Epidermal melanocyte (primary cell): ENCODE measurements at regions not wholly inside any gene's neighbourhood (a gene's known extent, or its start where the extent isn't known, plus 50 kb on each side); places are given as distances from the start of the nearest gene placed in this dataset.

Experiments used
- DNase-seq: peaks from one replicate; pipeline ENCODE4 v3.0.0; 2011; ENCODE audit warnings: low spot score; ENCODE audit not compliant: insufficient read length

GRCh38 chr6:113486199-113486598 lies 370.9 kb upstream of the MARCKS start:
- DNase-seq, result no peak

DNA sequence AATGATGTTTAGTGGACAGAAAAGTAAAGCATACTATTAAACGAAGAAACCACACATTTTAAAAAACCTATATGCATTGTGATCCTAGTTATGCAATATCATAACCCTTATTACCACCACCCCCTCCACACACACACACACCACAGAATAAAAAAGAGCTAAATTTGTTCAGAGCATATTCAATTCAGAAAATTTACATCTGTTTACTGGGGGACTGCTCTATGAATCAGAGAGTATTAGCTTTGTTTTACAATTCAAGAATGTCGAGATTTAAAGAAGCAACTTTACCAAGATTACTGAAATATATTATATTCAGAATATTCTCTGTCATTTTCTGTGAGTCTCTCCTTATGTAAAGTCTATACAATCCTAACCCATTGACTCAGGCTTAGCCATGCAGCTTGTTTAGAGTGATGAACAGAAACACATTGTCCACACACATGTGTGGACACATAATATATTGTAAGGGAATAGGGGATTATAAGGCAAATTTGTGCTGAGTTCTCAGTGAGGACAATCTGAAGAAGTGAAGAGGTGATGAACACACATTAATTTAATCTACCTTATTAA lies 369.6 kb upstream of the MARCKS start:
- DNase-seq, result no peak

GRCh38 chr6:113488061-113488460 lies 369.1 kb upstream of the MARCKS start:
- no peak for DNase-seq

DNA sequence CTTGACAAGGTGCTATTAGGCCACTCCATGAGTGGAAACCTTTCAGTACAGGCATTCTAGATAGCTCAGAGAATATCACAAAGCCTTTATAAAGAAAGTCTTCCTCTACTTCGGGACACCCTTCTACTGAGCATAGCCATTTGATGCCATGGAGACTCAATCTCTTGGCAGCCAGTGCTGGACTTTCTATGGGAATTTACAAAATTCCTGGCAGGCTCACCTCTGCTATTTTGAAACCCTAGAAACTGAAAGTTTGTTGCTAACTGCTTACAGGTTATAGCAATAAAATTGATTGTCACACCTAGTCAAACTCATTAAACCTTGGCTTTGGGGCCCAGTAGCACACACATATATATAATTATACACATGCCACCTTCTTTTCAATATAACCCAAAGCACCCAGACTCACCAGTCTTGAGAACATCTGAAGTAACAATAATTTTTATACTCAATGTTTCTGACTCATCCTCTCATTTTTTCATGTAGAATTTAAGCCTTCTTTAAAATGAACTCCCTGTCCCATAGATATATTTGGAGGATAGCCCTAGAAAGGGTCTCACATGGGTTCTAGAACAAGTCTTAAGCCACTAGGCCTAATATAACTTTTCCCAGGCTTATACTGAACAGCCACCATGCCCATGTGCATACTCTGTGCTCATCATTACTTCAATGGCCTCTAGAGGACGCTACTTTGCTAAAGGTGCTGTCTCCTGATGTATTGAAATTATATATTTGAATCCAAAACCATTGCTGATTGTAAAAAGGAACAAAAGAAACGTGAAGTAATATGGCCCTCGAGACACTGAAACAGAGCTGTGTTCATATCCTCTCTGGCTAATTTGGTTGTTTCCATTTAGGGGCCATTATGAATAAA lies 368.1 kb upstream of the MARCKS start:
- DNase-seq, result no peak

- DNase-seq, result no peak
Observed at GRCh38 chr6:113489952-113490746, 367.0 kb upstream of the MARCKS start.

- no peak for DNase-seq
Observed at GRCh38 chr6:113491376-113491775, 365.8 kb upstream of the MARCKS start.

DNA sequence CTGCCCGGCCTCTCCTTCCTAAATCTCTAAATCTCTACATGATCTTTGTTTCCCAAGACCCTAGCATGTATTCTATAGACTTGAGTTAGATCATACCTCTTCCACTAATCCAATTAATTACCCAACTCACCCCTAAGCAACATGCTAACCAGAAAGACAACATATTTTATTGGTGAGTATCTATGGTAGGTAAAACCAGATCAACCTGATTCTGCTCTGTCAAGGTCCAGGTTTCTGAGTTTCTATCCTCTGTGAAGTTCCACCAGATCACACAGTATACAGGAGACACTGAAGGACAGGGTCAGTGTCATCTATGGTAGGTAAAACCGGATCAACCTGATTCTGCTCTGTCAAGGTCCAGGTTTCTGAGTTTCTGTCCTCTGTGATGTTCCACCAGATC lies 363.2 kb upstream of the MARCKS start:
- no peak for DNase-seq

DNA sequence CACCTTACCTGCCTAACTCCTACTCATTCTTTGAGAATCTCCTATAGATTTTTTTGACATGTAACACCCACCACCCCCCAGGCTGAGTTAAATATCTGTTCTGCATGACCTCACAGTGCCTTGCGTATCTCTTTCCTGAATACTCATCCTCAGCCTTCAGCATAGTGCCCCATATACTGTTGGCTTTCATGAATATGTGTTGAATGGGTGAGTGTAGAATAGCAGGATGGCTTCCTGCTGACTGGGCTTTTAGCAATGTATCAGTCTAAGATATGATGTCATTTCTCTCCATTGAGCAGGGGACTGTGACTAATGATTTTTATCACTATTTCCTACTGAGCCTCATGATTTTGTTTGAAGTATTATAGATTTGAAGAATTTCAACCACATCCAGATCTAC lies 361.6 kb upstream of the MARCKS start:
- DNase-seq, result no peak

DNA sequence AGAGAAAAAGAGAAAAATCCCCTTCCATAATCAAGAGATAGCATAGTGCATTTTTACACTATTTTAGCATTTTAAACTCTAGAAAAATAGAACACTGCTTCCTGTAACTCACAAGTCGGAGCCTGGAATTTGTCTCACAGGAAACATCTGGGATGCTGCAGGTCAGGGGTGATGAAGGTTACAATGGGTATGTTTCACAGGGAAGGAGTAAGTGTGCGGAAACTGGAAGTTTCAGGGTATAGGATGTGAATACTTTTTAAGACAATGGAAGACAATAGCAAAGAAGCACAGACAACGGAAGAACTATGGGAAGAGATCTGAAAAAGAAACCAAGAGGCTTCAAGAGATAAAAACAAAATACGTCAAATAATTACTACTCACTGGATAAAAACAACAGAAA lies 361.0 kb upstream of the MARCKS start:
- DNase-seq, result no peak

DNA sequence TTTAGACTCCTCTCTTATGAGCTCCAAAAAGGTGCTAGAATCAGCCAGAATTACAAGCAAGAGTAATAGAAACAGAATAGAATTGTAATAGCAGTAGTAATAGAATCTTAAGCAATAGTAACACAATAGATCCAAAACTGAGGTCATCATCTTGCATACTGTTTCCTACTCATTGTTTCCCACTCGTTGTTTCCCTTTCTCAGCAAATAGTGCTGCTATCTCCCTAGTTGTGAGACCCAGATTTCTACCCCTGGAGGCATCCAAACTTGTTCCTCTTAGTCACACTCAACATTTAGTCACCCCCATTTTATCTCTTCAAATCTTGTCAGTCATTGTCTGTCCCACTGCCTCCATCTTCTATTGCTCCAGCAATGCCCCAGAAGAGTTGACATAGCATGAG lies 356.9 kb upstream of the MARCKS start:
- no peak for DNase-seq

- DNase-seq, result no peak
Observed at GRCh38 chr6:113505084-113505699, 352.0 kb upstream of the MARCKS start.

GRCh38 chr6:113508249-113508648 lies 348.9 kb upstream of the MARCKS start:
- DNase-seq, result no peak

DNA sequence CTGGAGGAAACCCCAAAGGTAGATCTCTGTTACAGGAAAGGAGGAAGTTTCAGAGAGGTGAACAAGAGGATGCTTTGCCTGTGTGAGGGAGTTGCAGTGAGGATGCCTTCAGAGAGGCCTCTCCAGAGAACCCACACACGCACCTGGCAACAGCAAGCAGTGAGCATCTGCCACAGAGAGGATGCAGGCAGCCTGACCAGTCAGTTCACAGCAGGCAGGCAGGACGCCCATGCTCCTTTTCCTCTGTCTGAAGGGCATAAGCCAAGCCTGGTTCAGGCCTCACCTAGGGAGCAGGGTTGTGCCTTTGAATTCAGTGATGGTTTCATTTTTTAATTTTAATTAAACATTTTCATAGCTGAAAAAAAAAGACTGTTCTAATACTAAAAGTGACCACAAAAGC lies 346.0 kb upstream of the MARCKS start:
- no peak for DNase-seq

GRCh38 chr6:113512576-113512975 lies 344.6 kb upstream of the MARCKS start:
- no peak for DNase-seq

- no peak for DNase-seq
Observed at GRCh38 chr6:113513086-113513485, 344.1 kb upstream of the MARCKS start.

GRCh38 chr6:113522376-113522775 lies 334.8 kb upstream of the MARCKS start:
- no peak for DNase-seq

DNA sequence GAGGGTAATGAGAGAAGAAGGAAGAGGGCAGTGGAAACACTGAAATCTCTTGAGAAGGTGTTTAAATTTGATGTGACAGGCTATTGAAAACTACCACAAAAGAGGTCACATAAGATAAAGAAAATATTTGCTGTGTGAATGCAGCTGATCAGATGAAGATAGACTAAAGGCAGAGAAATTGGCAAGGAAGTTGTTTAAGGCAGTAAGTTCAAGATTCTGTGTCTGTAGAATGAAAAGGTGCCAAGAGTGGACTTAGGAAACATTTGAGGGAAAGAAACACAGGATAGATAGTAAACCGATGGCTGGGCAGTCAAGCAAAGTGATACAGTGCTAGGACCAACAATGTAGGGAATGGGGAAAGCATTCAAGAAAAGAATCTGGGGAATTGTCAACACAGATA lies 332.3 kb upstream of the MARCKS start:
- DNase-seq, result no peak

DNA sequence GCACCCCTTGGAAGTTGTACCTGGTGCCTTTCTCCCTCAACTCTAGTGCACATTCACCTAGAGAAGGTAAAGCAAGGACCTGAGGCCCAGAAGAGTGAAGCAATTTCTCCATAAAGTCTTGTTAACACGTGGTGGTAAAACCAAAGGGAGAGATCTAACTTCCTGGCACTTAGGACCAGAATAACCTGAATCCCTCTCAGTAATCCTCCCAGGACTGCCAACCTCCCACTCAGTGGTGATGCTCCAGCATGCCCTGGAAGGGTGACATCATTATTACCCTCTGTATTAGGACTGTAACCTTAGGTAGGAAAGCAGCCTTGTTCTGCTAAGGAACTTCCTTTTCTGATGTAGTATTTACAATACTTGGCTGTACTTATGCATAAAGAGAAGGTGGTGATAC lies 330.6 kb upstream of the MARCKS start:
- no peak for DNase-seq

DNA sequence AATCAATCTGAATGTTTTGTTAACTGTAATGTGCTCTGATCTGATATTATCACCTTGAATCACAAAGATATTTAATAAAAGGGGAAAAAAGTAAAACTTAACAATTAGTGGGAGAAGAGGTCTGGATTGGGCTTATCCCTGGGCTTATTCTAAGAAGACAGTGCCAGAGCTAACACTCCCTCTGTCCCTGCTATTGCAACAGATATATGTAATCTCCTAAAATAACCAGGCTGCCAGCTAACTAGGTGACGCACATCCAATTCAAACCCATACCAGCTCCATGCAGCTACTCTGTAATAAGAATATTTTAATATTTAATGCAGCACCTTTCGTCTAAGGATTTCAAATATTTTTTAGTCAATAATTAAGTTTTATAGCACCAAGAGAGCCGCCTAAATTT lies 330.1 kb upstream of the MARCKS start:
- no peak for DNase-seq

DNA sequence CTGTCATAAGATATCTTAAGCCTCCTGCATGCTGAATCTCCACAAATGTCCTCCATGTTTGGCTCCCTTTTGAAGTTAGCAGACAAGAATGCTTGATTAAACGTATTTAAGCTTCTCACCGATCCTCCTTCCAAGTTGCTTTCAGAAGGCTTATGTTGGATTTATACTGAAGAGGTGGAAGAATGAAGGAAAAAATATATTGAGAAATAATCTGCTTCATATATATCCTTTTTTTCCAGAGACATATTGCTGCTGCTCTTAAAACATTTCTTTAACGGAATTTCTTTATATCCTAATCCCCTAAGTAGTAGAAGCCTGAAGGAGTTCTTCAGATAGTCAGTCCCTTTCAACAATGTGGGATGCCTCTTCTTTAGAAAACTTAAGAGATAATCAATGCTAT lies 329.0 kb upstream of the MARCKS start:
- no peak for DNase-seq

- no peak for DNase-seq
Observed at GRCh38 chr6:113529196-113529595, 327.9 kb upstream of the MARCKS start.

- no peak for DNase-seq
Observed at GRCh38 chr6:113529879-113530278, 327.3 kb upstream of the MARCKS start.
